GM12878 (cell line): ENCODE measurements at regions not wholly inside any gene's neighbourhood (a gene's known extent, or its start where the extent isn't known, plus 50 kb on each side); places are given as distances from the start of the nearest gene placed in this dataset.
"Not testable (repeated sequence)": the region's sequence is repeated elsewhere in the genome, so short reads cannot be mapped to it uniquely, and the experiment has no call there.

Source experiments
- ATAC-seq: fragments of 200-7000 bp; cut with Tn5 transposase; 3 replicates; pipeline ENCODE4 v1.9.1; 2020; ENCODE audit warnings: mild to moderate bottlenecking, moderate library complexity
- BruUV-seq: library from RNA; stranded (reverse); fragments of 400-500 nt; replicated peaks from 2 replicates; lab custom pipeline; 2021; lab: Mats Ljungman, UMichigan
- CTCF ChIA-PET: fragments of 300-600 bp; sonication (Branson Sonifier 250); formaldehyde crosslinking; extraction: SDS; loops from one replicate; lab custom pipeline; 2021; ENCODE audit warnings: inconsistent platforms; lab: Yijun Ruan, JAX
- POLR2A ChIA-PET: fragments of 350-600 bp; formaldehyde crosslinking; extraction: SDS; loops from one replicate; lab custom pipeline; 2021; ENCODE audit warnings: inconsistent platforms; lab: Charles Lee
- RAD21 ChIA-PET: fragments of 300-600 bp; sonication (Branson Sonifier 250); formaldehyde crosslinking; loops from one replicate; lab custom pipeline; 2023; ENCODE audit warnings: antibody characterized with exemption; ENCODE audit not compliant: unreplicated experiment; lab: Charles Lee
- SMC1A ChIA-PET: fragments of 300-600 bp; sonication (Branson Sonifier 250); formaldehyde crosslinking; loops from one replicate; lab custom pipeline; 2023; ENCODE audit not compliant: unreplicated experiment, uncharacterized antibody; lab: Charles Lee
- DNase-seq: peaks from one replicate; pipeline ENCODE4 v3.0.0-alpha.2; 2011; ENCODE audit warnings: low read depth, low spot score
- FAIRE-seq: peaks from 3 replicates; lab custom pipeline; 2011; peaks lifted over from hg19 to GRCh38; lab: Jason Lieb, UNC
- H2AFZ ChIP-seq: 2 replicates; pipeline ENCODE4 v1.6.0; 2011; ENCODE audit warnings: low read depth, low read length, control low read depth; ENCODE audit not compliant: control insufficient read depth
- H3K27ac ChIP-seq: 2 replicates; pipeline ENCODE4 v1.5.1; 2011; ENCODE audit warnings: control low read depth; ENCODE audit not compliant: control insufficient read depth, insufficient read depth
- H3K27me3 ChIP-seq, 2 experiments: replicated peaks in 1 of 2; 2 replicates each; pipeline versions ENCODE4 v1.6.0 to v1.6.1; 2011; ENCODE audit warnings: low read length in 1 of 2; ENCODE audit not compliant: control insufficient read depth in 2 of 2, insufficient read depth in 2 of 2
- H3K36me3 ChIP-seq, 2 experiments: 2 replicates each; pipeline ENCODE4 v1.5.1; 2011; ENCODE audit warnings: low read length in 1 of 2; ENCODE audit not compliant: control insufficient read depth in 2 of 2, insufficient read depth in 2 of 2
- H3K4me1 ChIP-seq: 2 replicates; pipeline ENCODE4 v1.6.1; 2011; ENCODE audit warnings: mild to moderate bottlenecking, low read length, moderate library complexity, mixed read lengths; ENCODE audit not compliant: control insufficient read depth, insufficient read depth
- H3K4me2 ChIP-seq: 2 replicates; pipeline ENCODE4 v1.6.0; 2011; ENCODE audit warnings: control low read depth; ENCODE audit not compliant: control insufficient read depth, insufficient read depth
- H3K4me3 ChIP-seq: fragments of 200-600 bp; sonication (generic); 2 replicates; pipeline ENCODE4 v1.5.1; 2016
- H3K79me2 ChIP-seq: 2 replicates; pipeline ENCODE4 v1.6.0; 2011; ENCODE audit warnings: low read length; ENCODE audit not compliant: control insufficient read depth, insufficient read depth
- H3K9ac ChIP-seq: 2 replicates; pipeline ENCODE4 v1.8.0; 2011; ENCODE audit warnings: low read length, control low read depth, mixed read lengths; ENCODE audit not compliant: control insufficient read depth, insufficient read depth
- H3K9me3 ChIP-seq: replicated peaks from 3 replicates; pipeline ENCODE4 v1.5.1; 2011; ENCODE audit warnings: mild to moderate bottlenecking, low read length; ENCODE audit not compliant: control insufficient read depth, insufficient read depth
- H4K20me1 ChIP-seq: 2 replicates; pipeline ENCODE4 v1.6.0; 2011; ENCODE audit not compliant: control insufficient read depth, insufficient read depth
- WGBS: methylation state at CpG from one replicate; pipeline ENCODE4 v1.1.6; 2016; ENCODE audit warnings: low lambda C conversion rate; ENCODE audit not compliant: insufficient replicate concordance, insufficient coverage; ENCODE audit errors: missing lambda C conversion rate; 5-methylcytosine and 5-hydroxymethylcytosine counted together
- in situ Hi-C: fragments of 300-500 bp; cut with MboI; formaldehyde crosslinking; loops from 9 replicates; pipeline ENCODE4 v1.14.3; 2018; ENCODE audit warnings: mixed read lengths
- intact Hi-C: fragments of 100-400 bp; cut with micrococcal nuclease; formaldehyde crosslinking; loops from one replicate; pipeline ENCODE4 v1.14.2; 2022; ENCODE audit not compliant: unreplicated experiment

DNA sequence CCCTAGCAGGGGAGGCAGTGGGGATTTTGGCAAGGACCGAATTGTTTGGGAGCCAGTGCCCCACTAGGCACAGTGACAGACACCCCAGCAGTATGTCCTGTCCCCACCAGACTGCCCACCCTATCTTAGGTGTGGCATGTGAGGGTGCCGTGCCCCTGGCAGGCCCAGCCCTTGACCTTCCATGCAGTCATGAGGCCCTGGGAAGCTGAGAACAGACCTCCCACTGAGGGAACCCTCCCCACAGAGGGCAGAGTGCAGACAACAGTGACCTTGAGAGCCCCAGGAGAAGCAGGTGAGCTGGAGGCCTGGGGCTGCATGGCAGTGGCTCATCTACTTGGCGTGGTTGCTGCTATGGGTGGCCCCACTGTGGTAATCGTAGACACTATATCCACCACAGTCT is 538.1 kb downstream of the GOLGA6L6 start:
- intact Hi-C loops, FAIRE-seq, RAD21 ChIA-PET, H3K27me3 ChIP-seq, POLR2A ChIA-PET, H3K9me3 ChIP-seq, CTCF ChIA-PET, H3K4me1 ChIP-seq, ATAC-seq, H3K9ac ChIP-seq, H4K20me1 ChIP-seq, SMC1A ChIA-PET, in situ Hi-C loops, H2AFZ ChIP-seq, H3K27ac ChIP-seq, H3K79me2 ChIP-seq, DNase-seq, H3K4me3 ChIP-seq, BruUV-seq, H3K4me2 ChIP-seq, H3K36me3 ChIP-seq: not testable (repeated sequence)
- 10% methylated on average over 3 of the region's 4 CpGs for WGBS

GRCh38 chr15:20002560-20002959 is 539.0 kb downstream of the GOLGA6L6 start:
- intact Hi-C loops, RAD21 ChIA-PET, H2AFZ ChIP-seq, H3K79me2 ChIP-seq, SMC1A ChIA-PET, FAIRE-seq, H3K4me3 ChIP-seq, in situ Hi-C loops, BruUV-seq, CTCF ChIA-PET, POLR2A ChIA-PET, H3K4me2 ChIP-seq, H4K20me1 ChIP-seq, ATAC-seq, H3K27me3 ChIP-seq, H3K36me3 ChIP-seq, H3K4me1 ChIP-seq, H3K9ac ChIP-seq, H3K9me3 ChIP-seq, H3K27ac ChIP-seq, DNase-seq: not testable (repeated sequence)
- WGBS, result 0% methylated on average over 1 of the region's 2 CpGs

GRCh38 chr15:19996574-19997194 is 544.9 kb downstream of the GOLGA6L6 start:
- WGBS, result 0% methylated on average over 2 of the region's 4 CpGs
- DNase-seq, H3K27me3 ChIP-seq, H3K9me3 ChIP-seq, ATAC-seq, CTCF ChIA-PET, RAD21 ChIA-PET, FAIRE-seq, H4K20me1 ChIP-seq, SMC1A ChIA-PET, BruUV-seq, H3K27ac ChIP-seq, in situ Hi-C loops, H3K9ac ChIP-seq, H2AFZ ChIP-seq, H3K36me3 ChIP-seq, H3K79me2 ChIP-seq, POLR2A ChIA-PET, H3K4me2 ChIP-seq, intact Hi-C loops, H3K4me3 ChIP-seq, H3K4me1 ChIP-seq: not testable (repeated sequence)

DNA sequence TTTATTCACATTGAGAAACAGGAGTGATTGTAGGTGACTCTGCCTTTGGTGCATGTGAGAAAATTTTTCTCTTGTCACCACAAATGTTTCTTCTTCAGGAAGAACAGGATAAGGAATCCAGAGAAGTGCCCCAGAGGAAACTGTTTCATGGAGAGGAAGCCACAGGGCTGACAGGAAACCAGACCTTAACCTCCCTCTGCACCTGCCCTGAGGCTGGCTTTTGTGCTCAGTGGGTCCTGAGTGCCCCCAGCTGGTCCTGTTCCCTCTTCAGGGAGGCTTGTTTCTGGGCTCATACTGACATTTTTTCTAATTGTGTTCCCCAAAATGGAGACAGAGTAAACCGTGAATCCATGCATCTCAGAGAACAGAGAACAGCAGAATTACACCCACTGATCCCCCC is 546.3 kb downstream of the GOLGA6L6 start:
- H3K9me3 ChIP-seq, DNase-seq, H3K4me1 ChIP-seq, in situ Hi-C loops, H3K4me2 ChIP-seq, H2AFZ ChIP-seq, BruUV-seq, ATAC-seq, SMC1A ChIA-PET, RAD21 ChIA-PET, H3K27me3 ChIP-seq, H3K9ac ChIP-seq, intact Hi-C loops, H4K20me1 ChIP-seq, CTCF ChIA-PET, POLR2A ChIA-PET, H3K79me2 ChIP-seq, FAIRE-seq, H3K36me3 ChIP-seq, H3K4me3 ChIP-seq, H3K27ac ChIP-seq: not testable (repeated sequence)
- WGBS, result 0% methylated on average over 1 of the region's 1 CpG
